Neural progenitor cell (in vitro differentiated cells): ENCODE measurements at regions not wholly inside any gene's neighbourhood (a gene's known extent, or its start where the extent isn't known, plus 50 kb on each side); places are given as distances from the start of the nearest gene placed in this dataset.

Experiments used
- DNase-seq: peaks from one replicate; pipeline ENCODE4 v3.0.0-alpha.2; 2016; ENCODE audit warnings: low spot score
- H2AFZ ChIP-seq: fragments of 200-600 bp; sonication (generic); replicated peaks from 2 replicates; pipeline ENCODE4 v1.6.1; 2016; ENCODE audit warnings: antibody characterized with exemption
- H3F3A ChIP-seq: fragments of 200-600 bp; sonication (generic); 2 replicates; pipeline ENCODE4 v1.6.1; 2016; ENCODE audit warnings: antibody characterized with exemption, low read depth
- H3K27ac ChIP-seq: fragments of 200-600 bp; sonication (generic); 2 replicates; pipeline ENCODE4 v1.5.1; 2016; ENCODE audit warnings: mild to moderate bottlenecking
- H3K27me3 ChIP-seq: fragments of 200-600 bp; sonication (generic); 2 replicates; pipeline ENCODE4 v1.6.1; 2016; ENCODE audit warnings: mild to moderate bottlenecking, moderate library complexity
- H3K36me3 ChIP-seq: fragments of 200-600 bp; sonication (generic); 2 replicates; pipeline ENCODE4 v1.5.1; 2016
- H3K4me1 ChIP-seq: fragments of 200-600 bp; sonication (generic); 2 replicates; pipeline ENCODE4 v1.6.1; 2016; ENCODE audit warnings: mixed run types
- H3K4me2 ChIP-seq: fragments of 200-600 bp; sonication (generic); 2 replicates; pipeline ENCODE4 v1.6.1; 2016
- H3K4me3 ChIP-seq: fragments of 200-600 bp; sonication (generic); 2 replicates; pipeline ENCODE4 v1.5.1; 2016
- H3K79me2 ChIP-seq: fragments of 200-600 bp; sonication (generic); 2 replicates; pipeline ENCODE4 v1.6.1; 2016; ENCODE audit warnings: low read depth
- H3K9ac ChIP-seq: fragments of 200-600 bp; sonication (generic); 2 replicates; pipeline ENCODE4 v1.6.1; 2016
- H3K9me3 ChIP-seq: fragments of 200-600 bp; sonication (generic); 2 replicates; pipeline ENCODE4 v1.5.1; 2016; ENCODE audit warnings: low read depth
- H4K20me1 ChIP-seq: fragments of 200-600 bp; sonication (generic); 2 replicates; pipeline ENCODE4 v1.6.1; 2016; ENCODE audit warnings: low read depth
- H3K27ac Mint-ChIP-seq: 3 replicates; pipeline ENCODE4 v1.8.0; 2021; ENCODE audit warnings: mixed read lengths
- H3K27me3 Mint-ChIP-seq: 2 replicates; pipeline ENCODE4 v1.8.0; 2022; ENCODE audit warnings: low read depth, mild to moderate bottlenecking, inconsistent platforms, moderate library complexity, mixed read lengths; ENCODE audit not compliant: insufficient read depth
- H3K36me3 Mint-ChIP-seq: 3 replicates; pipeline ENCODE4 v1.8.0; 2021; ENCODE audit warnings: mixed read lengths
- H3K4me1 Mint-ChIP-seq: 3 replicates; pipeline ENCODE4 v1.8.0; 2021; ENCODE audit warnings: mixed read lengths
- H3K4me3 Mint-ChIP-seq: 3 replicates; pipeline ENCODE4 v1.8.0; 2021; ENCODE audit warnings: mild to moderate bottlenecking, moderate library complexity, mixed read lengths
- H3K9me3 Mint-ChIP-seq: 3 replicates; pipeline ENCODE4 v1.8.0; 2020; ENCODE audit warnings: mixed read lengths
- CTCF ChIP-seq: fragments of 200-600 bp; sonication (generic); IDR thresholded peaks from 2 replicates; pipeline ENCODE4 v1.5.1; 2017; ENCODE audit warnings: antibody characterized with exemption, mild to moderate bottlenecking
- EZH2 ChIP-seq: fragments of 200-600 bp; sonication (generic); IDR thresholded peaks from 2 replicates; pipeline ENCODE4 v1.6.1; 2017; ENCODE audit warnings: antibody characterized with exemption, mild to moderate bottlenecking, moderate library complexity
- EZH2phosphoT487 ChIP-seq: fragments of 200-600 bp; sonication (generic); IDR thresholded peaks from 2 replicates; pipeline ENCODE4 v1.6.1; 2017; ENCODE audit warnings: antibody characterized with exemption

GRCh38 chr20:51961964-51962761 is 159.8 kb upstream of the SALL4 start:
- H3K27ac Mint-ChIP-seq, result peak overlapping the region; percentile 67
- no peak overlapping the region for H3K4me3 Mint-ChIP-seq
- DNase-seq, result peak; percentile 31
- no peaks in the 10 kb centered on the region for H4K20me1 ChIP-seq
- peak overlapping the region; percentile 30 for H2AFZ ChIP-seq
- peak overlapping the region; percentile 26 for H3K4me2 ChIP-seq
- peaks cover 57% of the 10 kb centered on the region for H3K4me1 Mint-ChIP-seq
- H3K9me3 ChIP-seq, result no peaks in the 10 kb centered on the region
- TF ChIP-seq CTCF (no peak), EZH2phosphoT487 (no peak), EZH2 (no peak)
- no peaks in the 10 kb centered on the region for H3K36me3 ChIP-seq
- peaks cover 7% of the 10 kb centered on the region for H3K27me3 Mint-ChIP-seq
- no peak overlapping the region for H3K27ac ChIP-seq
- H3F3A ChIP-seq, result peaks cover 72% of the 10 kb centered on the region
- no peaks in the 10 kb centered on the region for H3K79me2 ChIP-seq
- no peaks in the 10 kb centered on the region for H3K27me3 ChIP-seq
- H3K4me1 ChIP-seq, result peaks cover 50% of the 10 kb centered on the region
- H3K4me3 ChIP-seq, result no peak overlapping the region
- H3K9me3 Mint-ChIP-seq, result no peaks in the 10 kb centered on the region
- H3K9ac ChIP-seq, result no peak overlapping the region
- H3K36me3 Mint-ChIP-seq, result no peaks in the 10 kb centered on the region

- H3K27ac Mint-ChIP-seq, result peak overlapping the region; percentile 97
- Histone ChIP-seq H3K4me3 (no peak overlapping the region), H4K20me1 (no peaks in the 10 kb centered on the region), H3K27me3 (no peaks in the 10 kb centered on the region), H3F3A (peaks cover 75% of the 10 kb centered on the region), H3K36me3 (no peaks in the 10 kb centered on the region), H2AFZ (peak overlapping the region; percentile 47), H3K79me2 (no peaks in the 10 kb centered on the region), H3K9me3 (no peaks in the 10 kb centered on the region), H3K4me1 (peaks cover 50% of the 10 kb centered on the region), H3K4me2 (peak overlapping the region; percentile 71), H3K9ac (no peak overlapping the region), H3K27ac (peak overlapping the region; percentile 81)
- peaks cover 9% of the 10 kb centered on the region for H3K27me3 Mint-ChIP-seq
- no peaks in the 10 kb centered on the region for H3K9me3 Mint-ChIP-seq
- H3K4me1 Mint-ChIP-seq, result peaks cover 51% of the 10 kb centered on the region
- peak overlapping the region; percentile 64 for H3K4me3 Mint-ChIP-seq
- no peaks in the 10 kb centered on the region for H3K36me3 Mint-ChIP-seq
- TF ChIP-seq EZH2phosphoT487, result no peak
- TF ChIP-seq CTCF, result no peak
- TF ChIP-seq EZH2, result no peak
- no peak for DNase-seq
Observed at GRCh38 chr20:51960047-51960675, 157.8 kb upstream of the SALL4 start.

- H3K4me1 Mint-ChIP-seq, result peaks cover 51% of the 10 kb centered on the region
- peak overlapping the region; percentile 71 for H3K4me2 ChIP-seq
Observed at GRCh38 chr20:51959066-51959542, 156.8 kb upstream of the SALL4 start.

More at GRCh38 chr20:51959066-51959542, 156.8 kb upstream of the SALL4 start:
- H3K9me3 ChIP-seq, result no peaks in the 10 kb centered on the region
- H3K36me3 ChIP-seq, result no peaks in the 10 kb centered on the region
- DNase-seq, result peak; percentile 25
- H3K79me2 ChIP-seq, result no peaks in the 10 kb centered on the region
- H3K27ac ChIP-seq, result peak overlapping the region; percentile 81
- peak overlapping the region; percentile 7 for H3K4me3 ChIP-seq
- H3F3A ChIP-seq, result peaks cover 66% of the 10 kb centered on the region
- H2AFZ ChIP-seq, result peak overlapping the region; percentile 95
- H3K9ac ChIP-seq, result no peak overlapping the region
- no peaks in the 10 kb centered on the region for H3K27me3 ChIP-seq
- TF ChIP-seq CTCF (no peak), EZH2 (no peak), EZH2phosphoT487 (no peak)
- no peaks in the 10 kb centered on the region for H4K20me1 ChIP-seq
- peaks cover 50% of the 10 kb centered on the region for H3K4me1 ChIP-seq
- H3K36me3 Mint-ChIP-seq, result no peaks in the 10 kb centered on the region
- H3K9me3 Mint-ChIP-seq, result no peaks in the 10 kb centered on the region
- peak overlapping the region; percentile 92 for H3K27ac Mint-ChIP-seq
- H3K27me3 Mint-ChIP-seq, result peaks cover 9% of the 10 kb centered on the region
- peak overlapping the region; percentile 68 for H3K4me3 Mint-ChIP-seq
